GM19463 (cell line): ENCODE measurements at regions not wholly inside any gene's neighbourhood (a gene's known extent, or its start where the extent isn't known, plus 50 kb on each side); places are given as distances from the start of the nearest gene placed in this dataset.
"Not testable (repeated sequence)": the region's sequence is repeated elsewhere in the genome, so short reads cannot be mapped to it uniquely, and the experiment has no call there.

ENCODE experiments used
- ATAC-seq: cut with Tn5 transposase; IDR thresholded peaks from one replicate; pipeline ENCODE4 v1.9.1; 2021; ENCODE audit warnings: mild to moderate bottlenecking, moderate library complexity; ENCODE audit not compliant: unreplicated experiment

GRCh38 chr2:88988617-88989016 is 297.1 kb downstream of the RPIA start:
- not testable (repeated sequence) for ATAC-seq

- not testable (repeated sequence) for ATAC-seq
Measured at GRCh38 chr2:88992819-88993218, 301.3 kb downstream of the RPIA start.

GRCh38 chr2:88994856-88995255 is 303.4 kb downstream of the RPIA start:
- not testable (repeated sequence) for ATAC-seq

GRCh38 chr2:88996588-88996987 is 305.1 kb downstream of the RPIA start:
- ATAC-seq = not testable (repeated sequence)

GRCh38 chr2:88999365-88999764 is 307.9 kb downstream of the RPIA start:
- no peak for ATAC-seq

- no peak for ATAC-seq
Measured at GRCh38 chr2:89000235-89000634, 308.8 kb downstream of the RPIA start.

GRCh38 chr2:89004238-89004637 is 312.8 kb downstream of the RPIA start:
- not testable (repeated sequence) for ATAC-seq

GRCh38 chr2:89020566-89020965 is 329.1 kb downstream of the RPIA start:
- not testable (repeated sequence) for ATAC-seq

- not testable (repeated sequence) for ATAC-seq
Measured at GRCh38 chr2:89026296-89026695, 334.8 kb downstream of the RPIA start.

GRCh38 chr2:89027115-89027514 is 335.6 kb downstream of the RPIA start:
- ATAC-seq = not testable (repeated sequence)

GRCh38 chr2:89027536-89027935 is 336.1 kb downstream of the RPIA start:
- ATAC-seq = not testable (repeated sequence)

GRCh38 chr2:89029257-89029656 is 337.8 kb downstream of the RPIA start:
- ATAC-seq = not testable (repeated sequence)

- peak; percentile 60 for ATAC-seq
Measured at GRCh38 chr2:89048138-89049066, 356.9 kb downstream of the RPIA start.

- not testable (repeated sequence) for ATAC-seq
Measured at GRCh38 chr2:89058616-89059015, 367.1 kb downstream of the RPIA start.

- ATAC-seq = not testable (repeated sequence)
Measured at GRCh38 chr2:89061174-89061573, 369.7 kb downstream of the RPIA start.

- not testable (repeated sequence) for ATAC-seq
Measured at GRCh38 chr2:89076771-89077170, 385.3 kb downstream of the RPIA start.

- not testable (repeated sequence) for ATAC-seq
Measured at GRCh38 chr2:89092911-89093310, 401.4 kb downstream of the RPIA start.

- not testable (repeated sequence) for ATAC-seq
Measured at GRCh38 chr2:89095060-89095459, 403.6 kb downstream of the RPIA start.

- peak; percentile 49 for ATAC-seq
Measured at GRCh38 chr2:89102587-89102986, 411.1 kb downstream of the RPIA start.

- peak; percentile 79 for ATAC-seq
Measured at GRCh38 chr2:89106369-89107019, 415.0 kb downstream of the RPIA start.

GRCh38 chr2:89112434-89112833 is 421.0 kb downstream of the RPIA start:
- ATAC-seq = peak; percentile 76

- ATAC-seq = not testable (repeated sequence)
Measured at GRCh38 chr2:89113286-89113685, 421.8 kb downstream of the RPIA start.
